NCI-H2081 treated with DMSO at 0.1 percent for 48 hours (cell line): ENCODE measurements at regions not wholly inside any gene's neighbourhood (a gene's known extent, or its start where the extent isn't known, plus 50 kb on each side); places are given as distances from the start of the nearest gene placed in this dataset.
"Not testable (repeated sequence)": the region's sequence is repeated elsewhere in the genome, so short reads cannot be mapped to it uniquely, and the experiment has no call there.

Experiments
- DNase-seq: peaks from one replicate; lab custom pipeline; 2025; lab: John Stamatoyannopoulos, UW

GRCh38 chr11:95435628-95436353 is 204.8 kb upstream of the SESN3 start:
- no peak for DNase-seq

- no peak for DNase-seq
Observed at GRCh38 chr11:95435192-95435591, 204.2 kb upstream of the SESN3 start.

GRCh38 chr11:95434489-95435057 is 203.6 kb upstream of the SESN3 start:
- no peak for DNase-seq

DNA sequence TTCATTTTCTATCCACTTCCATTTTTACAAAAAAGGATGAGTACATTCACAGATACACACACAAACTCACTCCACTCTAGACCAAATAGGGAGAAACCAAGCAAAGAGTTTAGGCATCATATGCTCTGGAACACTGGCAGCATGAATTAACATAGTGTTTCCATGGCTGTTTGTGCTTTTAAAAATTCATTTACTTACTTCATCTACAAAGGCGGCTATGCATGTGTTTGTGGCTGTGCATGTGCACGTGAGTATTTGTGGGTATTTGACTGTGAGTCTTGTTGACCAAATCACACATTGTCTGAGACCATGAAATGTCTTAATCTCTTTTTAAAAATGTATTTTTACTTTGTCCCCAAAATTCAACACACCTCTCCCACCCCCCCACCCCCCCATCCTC is 203.0 kb upstream of the SESN3 start:
- no peak for DNase-seq

- no peak for DNase-seq
Observed at GRCh38 chr11:95432714-95433503, 201.9 kb upstream of the SESN3 start.

- no peak for DNase-seq
Observed at GRCh38 chr11:95429376-95429907, 198.4 kb upstream of the SESN3 start.

GRCh38 chr11:95426823-95427462 is 195.9 kb upstream of the SESN3 start:
- DNase-seq, result no peak

- DNase-seq, result no peak
Observed at GRCh38 chr11:95419915-95420314, 188.9 kb upstream of the SESN3 start.

GRCh38 chr11:95418916-95419315 is 187.9 kb upstream of the SESN3 start:
- DNase-seq, result no peak

GRCh38 chr11:95417832-95418231 is 186.8 kb upstream of the SESN3 start:
- DNase-seq, result no peak

DNA sequence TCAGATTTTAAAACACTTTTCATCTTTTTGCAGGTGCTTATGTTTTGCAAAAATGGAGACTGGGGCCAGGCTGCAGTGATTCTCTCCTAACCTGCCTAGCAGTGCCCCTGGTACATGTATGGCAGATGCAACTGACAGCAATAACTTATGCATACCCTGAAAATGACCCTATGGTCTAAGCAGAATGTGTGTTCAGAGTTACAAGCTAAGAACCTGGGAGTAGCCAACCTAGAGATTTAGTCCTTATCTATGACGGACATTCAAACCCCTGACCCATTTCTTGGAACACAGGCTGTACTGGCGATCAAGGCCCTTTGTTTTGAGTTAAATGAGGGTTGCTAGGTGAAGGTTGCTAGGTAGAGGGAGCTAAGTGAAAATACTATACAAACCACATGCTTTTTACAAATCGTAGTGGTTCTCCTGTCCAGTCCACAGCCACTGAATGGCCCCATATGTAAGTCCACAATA is 184.9 kb upstream of the SESN3 start:
- DNase-seq, result no peak

DNA sequence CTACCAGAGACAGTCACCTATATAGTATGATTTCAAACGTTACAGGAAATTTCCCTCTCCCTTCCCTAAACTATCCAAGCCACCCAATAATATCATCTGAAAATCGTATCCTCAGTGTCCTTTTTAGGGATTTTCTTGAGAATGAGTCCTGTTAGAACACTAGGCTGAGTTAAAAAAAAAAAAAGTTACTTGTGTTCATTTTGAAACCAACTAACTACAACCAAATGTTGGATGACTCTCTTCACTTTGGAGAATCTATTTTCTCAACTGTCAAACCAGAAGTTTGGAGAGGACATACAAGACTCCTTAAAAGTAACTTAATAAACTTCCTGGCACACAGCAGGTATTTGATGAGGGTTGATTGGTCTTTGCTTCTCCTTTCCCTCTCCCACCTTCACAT is 183.2 kb upstream of the SESN3 start:
- DNase-seq, result no peak

DNA sequence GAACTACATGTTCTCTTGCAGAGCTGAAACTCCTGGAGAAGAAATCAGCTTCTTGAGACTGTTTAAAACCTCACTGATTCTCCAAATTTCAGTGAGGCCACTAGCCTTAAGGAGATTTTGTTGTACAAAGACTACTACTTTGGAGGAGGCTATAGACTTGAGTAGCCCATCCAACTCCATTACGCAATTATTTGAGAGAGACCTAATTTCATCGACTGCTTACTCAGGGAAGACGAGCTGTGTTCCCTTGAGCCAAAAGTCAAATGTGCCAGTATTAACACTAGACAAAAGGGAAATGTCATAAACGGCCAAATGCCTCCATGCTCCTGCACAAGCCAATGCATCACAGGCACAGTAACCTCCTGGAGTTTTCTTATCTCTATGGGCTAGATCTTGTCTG is 182.8 kb upstream of the SESN3 start:
- DNase-seq, result no peak

DNA sequence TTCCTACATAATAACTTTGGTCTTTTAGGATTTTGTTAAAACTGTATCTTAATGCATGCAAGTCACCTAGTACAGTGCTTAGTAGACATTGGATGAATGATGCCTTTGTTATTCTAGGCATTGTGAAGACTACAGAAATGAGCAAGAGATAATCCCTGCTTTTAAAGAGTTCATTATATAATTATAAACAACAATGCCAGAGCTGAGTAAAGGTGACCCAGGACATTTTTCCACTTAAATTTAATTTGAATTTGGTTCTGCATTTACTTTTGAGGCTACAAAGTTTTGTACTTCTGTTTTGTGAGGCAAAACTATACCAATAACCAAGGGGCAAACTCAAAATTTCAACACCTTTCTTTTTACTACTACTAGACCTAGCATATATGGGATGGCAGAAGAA is 182.0 kb upstream of the SESN3 start:
- DNase-seq, result no peak

- DNase-seq, result no peak
Observed at GRCh38 chr11:95412074-95412473, 181.1 kb upstream of the SESN3 start.

DNA sequence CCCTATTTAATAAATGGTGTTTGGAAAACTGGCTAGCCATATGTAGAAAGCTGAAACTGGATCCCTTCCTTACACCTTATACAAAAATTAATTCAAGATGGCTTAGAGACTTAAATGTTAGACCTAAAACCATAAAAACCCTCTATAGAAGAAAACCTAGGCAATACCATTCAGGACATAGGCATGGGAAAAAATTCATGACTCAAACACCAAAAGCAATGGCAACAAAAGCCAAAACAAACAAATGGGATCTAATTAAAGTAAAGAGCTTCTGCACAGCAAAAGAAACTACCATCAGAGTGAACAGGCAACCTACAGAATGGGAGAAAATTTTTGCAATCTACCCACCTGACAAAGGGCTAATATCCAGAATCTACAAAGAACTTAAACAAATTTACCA is 179.7 kb upstream of the SESN3 start:
- not testable (repeated sequence) for DNase-seq

DNA sequence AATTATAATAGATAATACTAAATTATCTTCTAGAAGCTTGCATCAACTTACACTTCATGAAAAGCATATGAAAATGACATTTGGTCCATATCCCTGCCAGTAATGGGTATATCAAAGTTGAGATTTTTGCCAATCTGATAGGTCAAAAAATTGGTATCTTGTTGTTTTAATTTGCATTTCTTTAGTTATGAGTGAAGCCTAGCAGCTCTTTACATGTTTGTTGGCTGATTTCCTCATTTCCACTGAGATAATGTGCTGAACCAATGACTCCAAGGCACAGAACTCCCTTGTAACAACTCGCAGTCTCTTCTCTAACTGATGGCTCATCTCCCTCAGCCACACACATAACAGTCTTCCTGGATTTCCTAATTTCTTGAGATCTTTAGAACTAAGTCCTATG is 175.3 kb upstream of the SESN3 start:
- DNase-seq, result no peak

DNA sequence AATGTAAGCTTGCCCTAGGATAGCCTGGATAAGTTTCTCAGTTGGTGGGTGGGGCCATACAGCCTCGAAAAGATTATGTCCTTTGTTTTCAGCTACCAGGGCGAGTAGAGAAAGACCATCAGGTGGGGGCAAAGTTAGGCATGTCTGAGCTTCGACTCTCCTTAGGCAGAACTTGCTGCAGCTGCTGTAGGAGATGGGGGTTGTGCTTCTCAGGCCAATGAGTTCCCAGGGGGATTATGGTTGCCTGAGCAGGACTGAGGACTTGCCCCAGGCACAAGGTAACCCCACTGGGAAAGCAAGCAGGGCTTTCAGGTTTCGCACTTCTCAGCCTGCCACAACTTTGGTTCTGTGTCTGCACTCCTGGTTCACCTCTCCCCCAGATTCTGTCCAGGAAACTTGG is 173.4 kb upstream of the SESN3 start:
- no peak for DNase-seq

GRCh38 chr11:95398437-95399112 is 167.6 kb upstream of the SESN3 start:
- no peak for DNase-seq

DNA sequence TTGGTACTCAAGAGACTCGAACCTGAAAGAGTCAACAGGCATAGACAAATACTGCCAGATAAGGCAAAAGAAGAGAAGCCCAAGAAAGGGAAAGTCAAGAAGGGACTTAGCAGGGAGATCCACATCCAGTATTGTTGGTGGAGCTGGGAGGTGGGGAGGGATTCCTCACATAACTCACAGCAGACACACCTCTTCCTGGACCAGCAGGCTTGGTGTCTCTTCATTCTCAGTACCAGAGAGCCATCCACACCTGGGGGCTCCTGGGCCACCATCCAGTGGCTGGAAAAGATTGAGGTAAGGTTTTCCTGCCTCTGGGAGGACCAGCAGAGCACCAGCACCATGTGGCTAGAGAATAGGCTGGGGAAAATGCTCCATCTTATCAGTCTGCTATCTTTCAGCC is 161.6 kb upstream of the SESN3 start:
- DNase-seq, result no peak

- DNase-seq, result no peak
Observed at GRCh38 chr11:95389427-95389826, 158.4 kb upstream of the SESN3 start.

DNA sequence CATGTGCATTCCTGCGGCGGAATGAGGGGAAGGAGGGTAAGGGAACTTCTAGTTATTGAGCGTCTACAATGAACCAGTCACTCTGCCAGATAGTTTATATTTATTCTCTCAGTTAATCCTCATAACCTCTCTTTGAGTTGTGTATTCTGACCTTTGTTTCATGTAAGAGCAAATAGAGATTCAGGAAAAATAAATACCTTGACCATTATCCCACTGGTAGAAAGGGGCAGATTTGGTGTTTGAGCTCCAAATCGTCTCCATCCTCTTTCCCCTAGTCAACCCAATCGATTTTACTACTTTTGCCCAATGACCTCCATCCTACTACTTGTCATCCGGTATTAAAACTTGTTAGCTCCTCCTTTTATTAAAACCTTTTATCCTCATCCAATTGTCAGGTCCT is 157.1 kb upstream of the SESN3 start:
- no peak for DNase-seq
